T-helper 2 cell (primary cell): ENCODE measurements at regions not wholly inside any gene's neighbourhood (a gene's known extent, or its start where the extent isn't known, plus 50 kb on each side); places are given as distances from the start of the nearest gene placed in this dataset.
"Not testable (repeated sequence)": the region's sequence is repeated elsewhere in the genome, so short reads cannot be mapped to it uniquely, and the experiment has no call there.

ENCODE experiments used
- DNase-seq, 5 experiments: peaks; one replicate each; pipeline versions ENCODE4 v3.0.0 to v3.0.0-alpha.2; 2012 to 2022

DNA sequence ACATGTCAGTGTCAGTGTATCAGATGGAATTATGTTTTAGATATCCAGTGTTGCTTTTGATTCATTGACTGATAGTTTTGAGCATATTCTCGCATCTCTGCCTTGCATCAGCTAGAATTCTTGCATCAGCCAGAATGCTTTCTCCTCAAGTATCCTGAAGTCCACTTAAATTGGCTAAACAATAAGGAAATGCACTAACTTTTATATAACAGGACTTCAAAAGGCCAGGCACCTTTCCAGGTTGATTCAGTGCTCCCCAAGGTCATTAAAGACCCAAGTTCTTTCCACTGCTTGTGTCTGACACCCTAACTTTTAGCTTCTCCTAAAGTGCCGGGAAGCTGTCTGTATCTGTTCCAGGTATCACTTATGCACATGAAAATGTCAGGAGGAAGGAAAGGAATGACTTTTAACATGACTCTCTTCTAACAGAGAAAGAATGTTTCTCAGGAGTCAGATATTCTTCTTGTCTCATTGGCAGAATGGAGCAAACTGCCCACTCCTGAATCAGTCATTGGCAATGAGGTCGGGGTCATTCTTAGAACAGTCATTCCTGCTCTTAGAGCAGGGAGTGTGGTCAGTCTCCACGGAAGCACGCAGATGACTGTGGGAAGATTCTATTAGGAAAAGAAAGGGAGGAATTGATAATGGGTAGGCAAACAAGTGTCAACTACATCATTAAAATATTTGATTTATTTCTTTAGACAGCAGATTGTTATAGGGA is 92.9 kb upstream of the TLL1 start:
- no peak for DNase-seq

DNA sequence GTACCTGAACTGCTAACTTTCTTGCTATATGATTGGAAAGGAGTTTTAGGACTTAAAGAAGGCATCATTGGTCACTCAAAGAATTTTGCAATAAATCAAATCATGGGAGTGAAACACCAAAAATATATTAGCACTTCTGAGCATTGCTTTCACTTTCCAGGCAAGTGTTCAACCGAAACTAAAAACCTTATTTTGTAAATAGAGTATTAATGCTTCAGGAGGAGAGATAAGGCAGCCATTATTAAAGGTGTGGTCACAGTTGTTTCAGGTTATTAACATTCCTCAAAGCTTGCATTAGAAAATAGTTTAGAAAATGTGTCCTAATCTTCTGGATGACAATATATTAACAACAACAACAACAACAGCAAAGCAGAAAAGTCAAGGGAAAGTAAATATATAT is 92.3 kb upstream of the TLL1 start:
- DNase-seq = no peak

- no peak for DNase-seq
Observed at GRCh38 chr4:165782623-165783022, 90.4 kb upstream of the TLL1 start.

GRCh38 chr4:165783626-165784025 is 89.4 kb upstream of the TLL1 start:
- no peak for DNase-seq

GRCh38 chr4:165784672-165785071 is 88.4 kb upstream of the TLL1 start:
- DNase-seq = no peak

DNA sequence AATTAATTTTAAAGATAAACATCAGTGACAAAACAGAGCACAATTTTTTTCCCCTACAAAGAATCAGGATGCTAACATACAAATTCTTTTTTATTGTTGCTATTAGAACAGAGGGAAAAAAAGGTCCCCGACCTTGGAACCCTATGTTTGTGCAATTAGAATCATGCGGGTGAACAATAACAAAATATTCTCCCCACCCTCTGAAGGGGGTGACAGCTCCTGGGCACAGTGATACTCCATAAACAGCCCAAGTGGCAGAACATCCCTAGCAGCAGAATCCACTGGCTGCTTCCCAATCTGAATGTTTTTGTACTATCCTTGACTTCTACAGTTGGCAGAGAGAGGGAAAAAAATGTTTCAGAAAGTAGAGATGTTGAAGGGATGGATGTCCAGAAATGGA is 87.7 kb upstream of the TLL1 start:
- no peak for DNase-seq

GRCh38 chr4:165787516-165788274 is 85.3 kb upstream of the TLL1 start:
- DNase-seq = peak in 1 of 5 experiments; percentile 29

GRCh38 chr4:165788686-165789463 is 84.2 kb upstream of the TLL1 start:
- no peak for DNase-seq

DNA sequence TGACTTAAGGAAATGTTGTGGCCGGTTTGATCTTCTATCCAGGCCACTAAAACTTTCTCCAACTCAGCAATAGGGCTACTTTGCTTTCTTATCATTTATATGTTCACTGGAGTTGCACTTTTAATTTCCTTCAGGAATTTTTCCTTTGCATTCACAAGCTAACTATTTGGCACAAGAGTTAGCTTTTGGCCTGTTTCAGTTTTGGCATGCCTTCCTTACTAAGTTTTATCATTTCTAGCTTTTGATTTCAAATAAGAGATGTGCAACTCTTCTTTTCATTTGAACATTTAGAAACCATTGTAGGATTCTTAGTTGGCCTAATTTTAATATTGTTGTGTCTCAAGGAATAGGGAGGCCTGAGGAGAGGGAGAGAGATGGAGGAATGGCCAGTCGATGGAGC is 79.8 kb upstream of the TLL1 start:
- DNase-seq = no peak

GRCh38 chr4:165794834-165795233 is 78.2 kb upstream of the TLL1 start:
- no peak for DNase-seq

- DNase-seq = peak in 1 of 5 experiments; percentile 2
Observed at GRCh38 chr4:165799384-165799815, 73.6 kb upstream of the TLL1 start.

DNA sequence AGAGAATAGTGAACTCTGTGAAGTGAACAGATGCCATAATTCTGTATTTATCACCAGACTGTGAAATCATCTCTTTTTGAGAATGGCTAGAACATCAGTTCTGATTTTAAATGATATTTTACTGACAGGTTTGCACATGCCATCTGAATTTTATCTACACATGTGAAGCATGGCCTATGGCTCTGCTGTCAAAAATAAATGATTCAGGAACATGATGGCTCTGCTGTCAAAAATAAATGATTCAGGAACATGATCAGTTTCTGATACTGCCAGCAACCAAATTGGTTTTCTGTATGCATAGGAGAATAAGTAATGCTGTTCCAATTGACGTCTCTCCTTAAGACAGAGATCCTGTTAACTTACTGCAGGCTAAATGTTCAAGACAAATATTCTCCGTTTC is 70.6 kb upstream of the TLL1 start:
- no peak for DNase-seq

DNA sequence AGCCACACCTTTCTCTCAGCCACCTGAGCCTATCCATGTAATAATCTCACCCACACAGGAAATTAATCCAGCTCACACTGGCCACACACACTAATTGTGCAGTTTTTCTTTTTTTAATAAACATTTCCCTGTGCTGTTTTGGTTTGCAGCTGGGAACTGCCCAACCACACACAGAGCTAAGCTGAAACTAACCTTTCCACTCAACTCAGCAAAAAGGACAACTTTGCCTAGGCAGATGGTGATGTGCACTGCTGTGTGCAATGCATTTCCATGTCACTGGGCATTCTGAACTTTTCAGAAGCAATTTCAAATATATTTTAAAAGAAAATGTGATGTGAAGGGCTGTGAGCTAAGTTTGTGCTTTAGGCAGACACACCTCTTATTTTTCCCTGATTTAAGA is 70.0 kb upstream of the TLL1 start:
- no peak for DNase-seq

DNA sequence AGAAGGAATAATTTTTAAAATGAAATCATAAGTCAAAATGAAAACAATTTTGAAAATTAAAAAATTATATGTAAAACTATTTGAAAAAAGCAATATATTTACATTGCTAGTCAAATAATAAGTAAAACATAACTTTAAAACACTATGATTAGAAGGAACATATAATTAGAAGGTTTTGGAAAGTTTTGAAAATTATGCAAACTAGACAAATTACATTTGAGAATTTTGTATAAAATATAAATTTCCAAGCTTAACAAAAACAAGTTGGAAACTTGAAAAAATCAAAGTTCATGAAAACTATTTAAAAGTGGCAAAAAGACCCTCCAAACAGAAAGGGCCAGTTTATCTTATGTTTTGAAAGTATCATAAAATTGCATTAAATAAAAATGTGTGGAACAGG is 67.6 kb upstream of the TLL1 start:
- no peak for DNase-seq

DNA sequence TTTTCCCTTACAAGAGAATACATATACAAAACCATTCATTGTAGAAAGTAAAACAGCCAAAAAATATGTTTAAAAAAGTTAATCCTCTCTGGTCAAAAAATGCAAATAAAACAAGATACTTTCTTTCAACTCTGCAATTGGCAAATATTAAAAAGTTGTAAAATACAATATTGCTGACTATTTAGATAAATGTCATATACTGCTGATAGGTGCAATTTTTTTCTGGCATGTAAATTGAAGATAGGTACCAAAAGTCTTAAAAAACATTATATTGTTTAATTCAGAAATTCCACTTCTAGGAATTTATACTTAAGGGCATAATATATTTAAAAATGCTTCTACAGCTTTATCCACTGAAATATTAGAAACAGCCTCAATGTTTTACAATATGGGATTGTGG is 66.4 kb upstream of the TLL1 start:
- no peak for DNase-seq

DNA sequence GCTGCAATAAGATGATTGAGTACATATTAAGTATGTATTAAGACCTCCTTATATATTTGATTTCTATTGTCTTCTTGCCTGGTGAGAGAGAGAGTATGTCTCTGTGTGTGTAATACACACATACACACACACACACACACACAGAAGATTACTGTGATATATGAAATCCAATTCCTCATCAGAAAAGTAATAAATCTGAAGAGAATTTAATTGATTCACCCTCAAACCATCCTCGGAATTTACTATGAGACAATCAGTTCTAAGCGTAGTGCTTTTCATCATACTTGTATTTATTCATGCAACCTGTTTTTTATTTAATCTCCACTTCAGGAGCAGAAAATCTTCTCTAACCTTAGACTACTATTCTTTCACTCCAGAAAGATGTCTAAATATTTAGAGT is 62.3 kb upstream of the TLL1 start:
- DNase-seq = no peak

DNA sequence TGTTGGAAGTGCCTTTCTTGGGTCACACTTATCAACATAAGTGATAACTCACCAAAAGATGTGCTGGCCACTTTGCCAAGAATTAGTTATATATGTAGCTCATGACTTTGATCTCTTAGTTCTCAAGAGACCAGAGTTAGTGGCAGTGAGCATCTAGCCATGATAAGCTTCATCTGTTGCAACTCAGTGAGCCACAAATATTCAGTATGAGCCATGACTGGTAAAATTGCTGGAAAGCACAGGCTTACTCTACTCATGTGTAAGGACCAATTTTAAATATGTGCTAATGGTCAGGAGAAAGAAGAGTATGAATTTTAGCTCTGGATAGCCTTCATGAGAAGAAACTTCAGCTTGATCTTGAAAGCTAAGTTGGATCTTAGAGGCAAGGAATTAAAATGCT is 59.4 kb upstream of the TLL1 start:
- no peak for DNase-seq

DNA sequence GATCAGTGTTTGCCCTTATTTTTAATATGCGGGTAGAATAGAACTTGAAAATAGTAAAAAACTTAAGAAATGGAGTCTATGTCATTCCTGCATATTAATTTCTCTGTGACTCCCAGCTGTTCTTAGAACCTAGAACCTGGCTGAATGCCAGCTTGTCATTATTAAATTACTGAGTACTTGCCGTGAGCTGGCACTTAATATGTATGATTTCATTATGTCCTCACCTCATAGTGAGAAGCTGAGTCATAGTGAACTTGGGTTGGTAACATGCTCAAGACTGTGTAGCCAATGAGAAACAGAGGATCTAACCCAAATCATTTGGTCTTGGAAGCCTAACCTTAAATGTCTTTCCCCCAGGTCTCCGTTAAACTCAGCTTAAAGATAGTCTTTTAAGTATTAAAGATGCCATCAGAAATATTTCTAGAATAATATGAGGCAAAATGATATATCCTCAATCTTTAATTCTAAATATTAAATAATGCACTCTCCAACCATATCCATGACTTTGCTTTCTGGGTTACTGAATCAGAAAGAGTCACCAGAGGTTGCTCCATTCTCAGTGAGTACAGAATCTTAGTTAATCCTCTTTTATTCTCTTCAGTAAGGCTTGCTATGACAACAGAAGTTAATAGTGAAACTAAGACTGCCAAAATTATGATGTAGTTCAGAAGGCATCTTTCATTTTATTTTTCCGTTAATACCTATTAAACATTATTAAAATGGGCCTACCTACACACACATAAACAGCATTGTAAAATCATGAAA is 58.6 kb upstream of the TLL1 start:
- no peak for DNase-seq

DNA sequence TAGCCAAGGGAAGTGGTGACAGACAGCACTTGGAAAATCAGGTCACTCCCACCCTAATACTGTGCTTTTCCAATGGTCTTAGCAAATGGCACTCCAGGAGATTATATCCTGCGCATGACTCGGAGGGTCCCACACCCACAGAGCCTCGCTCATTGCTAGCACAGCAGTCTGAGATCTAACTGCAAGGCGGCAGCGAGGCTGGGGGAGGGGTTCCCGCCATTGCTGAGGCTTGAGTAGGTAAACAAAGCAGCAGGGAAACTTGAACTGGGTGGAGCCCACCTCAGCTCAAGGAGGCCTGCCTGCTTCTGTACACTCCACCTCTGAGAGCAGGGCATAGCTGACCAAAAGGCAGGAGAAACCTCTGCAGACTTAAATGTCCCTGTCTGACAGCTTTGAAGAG is 53.9 kb upstream of the TLL1 start:
- DNase-seq = not testable (repeated sequence)
